ENCODE measurements at regions not wholly inside any gene's neighbourhood (a gene's known extent, or its start where the extent isn't known, plus 50 kb on each side); places are given as distances from the start of the nearest gene placed in this dataset.
"Not testable (repeated sequence)": the region's sequence is repeated elsewhere in the genome, so short reads cannot be mapped to it uniquely, and the experiment has no call there.

DNA sequence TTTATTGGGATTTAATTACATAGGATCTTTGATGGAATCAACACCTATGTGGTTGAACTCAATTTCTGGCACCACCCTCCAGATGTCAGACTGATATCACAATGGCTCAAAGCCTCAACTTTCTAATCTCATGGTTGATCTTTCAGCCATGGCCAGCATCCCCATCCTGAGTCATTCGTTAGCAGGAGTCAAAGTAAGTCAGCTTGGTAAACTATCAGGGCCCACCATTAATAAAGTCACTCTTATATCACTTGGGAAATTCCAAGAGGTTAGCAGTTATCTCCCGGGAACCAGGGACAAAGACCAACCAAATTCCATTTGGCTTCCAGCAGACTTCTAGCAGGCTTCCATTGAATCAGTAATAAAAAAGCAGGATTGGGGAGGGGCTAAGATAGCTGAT lies 50.7 kb upstream of the TNFSF4 start:
- DNase-seq = no peak

DNA sequence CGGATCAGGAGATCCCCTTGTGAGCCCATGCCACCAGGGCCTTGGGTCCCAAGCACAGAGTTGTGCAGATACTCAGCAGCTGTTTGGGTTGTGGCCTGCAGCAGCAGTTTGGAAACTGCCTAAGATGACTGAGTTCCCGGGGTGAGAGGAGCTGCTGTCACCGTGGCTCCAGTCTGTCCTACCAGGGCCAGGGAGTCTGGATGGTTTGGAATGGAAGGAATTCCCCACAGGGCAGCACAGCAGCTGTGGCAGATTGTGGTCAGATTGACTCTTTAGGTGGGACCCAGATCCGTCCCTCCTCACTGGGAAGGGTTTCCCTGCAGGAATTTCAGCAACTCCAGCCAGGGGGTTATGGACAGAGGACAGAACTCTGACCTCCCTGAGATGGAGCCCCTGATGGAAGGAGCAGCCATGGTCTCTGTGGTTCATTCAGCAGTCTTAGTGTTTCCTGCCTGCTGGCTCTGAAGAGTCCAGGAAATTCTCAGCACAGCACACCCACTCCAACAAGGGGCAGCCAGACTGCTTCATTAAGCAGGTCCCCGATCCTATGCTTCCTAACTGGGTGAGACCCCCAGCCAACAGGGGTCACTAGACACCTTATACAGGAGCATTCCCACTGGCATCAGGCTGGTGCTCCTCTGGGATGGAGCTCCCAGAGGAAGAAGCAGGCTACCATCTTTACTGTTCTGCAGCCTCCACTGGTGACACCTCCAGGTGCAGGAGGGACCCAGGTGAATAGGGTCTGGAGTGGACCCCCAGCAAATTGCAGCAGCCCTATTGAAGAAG lies 51.5 kb upstream of the TNFSF4 start:
- no peak for DNase-seq

DNA sequence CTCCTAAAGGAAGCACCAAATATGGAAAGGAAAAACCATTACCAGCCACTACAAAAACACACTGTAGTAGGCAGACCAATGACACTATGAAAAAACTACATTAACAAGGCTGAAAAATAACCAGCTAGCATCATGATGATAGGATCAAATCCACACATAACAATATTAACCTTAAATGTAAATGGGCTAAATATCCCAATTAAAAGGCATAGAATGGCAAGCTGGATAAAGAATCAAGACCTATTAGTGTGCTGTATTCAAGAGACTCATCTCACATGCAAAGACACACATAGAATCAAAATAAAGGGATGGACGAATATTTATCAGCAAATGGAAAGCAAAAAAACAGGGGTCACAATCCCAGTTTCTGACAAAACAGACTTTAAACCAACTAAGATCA lies 53.2 kb upstream of the TNFSF4 start:
- not testable (repeated sequence) for DNase-seq

DNA sequence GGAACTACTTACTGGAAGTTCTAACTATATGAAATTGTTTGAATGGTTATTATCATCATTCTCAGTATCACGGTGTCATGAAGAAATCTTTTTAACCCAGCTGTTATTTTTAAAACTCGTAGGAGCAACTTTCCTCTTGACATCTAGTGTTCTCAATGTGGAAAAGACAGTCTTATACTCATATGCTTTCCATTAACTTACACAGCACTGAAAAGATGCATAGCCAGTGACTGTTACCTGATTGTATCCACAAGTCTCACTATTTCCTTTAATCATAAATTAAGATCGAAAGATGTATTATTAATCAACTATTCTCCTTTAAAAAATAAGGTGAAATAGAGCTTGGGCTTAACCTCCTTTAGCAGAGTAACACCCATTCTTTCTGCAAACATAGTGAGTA lies 59.7 kb upstream of the TNFSF4 start:
- no peak for DNase-seq

DNA sequence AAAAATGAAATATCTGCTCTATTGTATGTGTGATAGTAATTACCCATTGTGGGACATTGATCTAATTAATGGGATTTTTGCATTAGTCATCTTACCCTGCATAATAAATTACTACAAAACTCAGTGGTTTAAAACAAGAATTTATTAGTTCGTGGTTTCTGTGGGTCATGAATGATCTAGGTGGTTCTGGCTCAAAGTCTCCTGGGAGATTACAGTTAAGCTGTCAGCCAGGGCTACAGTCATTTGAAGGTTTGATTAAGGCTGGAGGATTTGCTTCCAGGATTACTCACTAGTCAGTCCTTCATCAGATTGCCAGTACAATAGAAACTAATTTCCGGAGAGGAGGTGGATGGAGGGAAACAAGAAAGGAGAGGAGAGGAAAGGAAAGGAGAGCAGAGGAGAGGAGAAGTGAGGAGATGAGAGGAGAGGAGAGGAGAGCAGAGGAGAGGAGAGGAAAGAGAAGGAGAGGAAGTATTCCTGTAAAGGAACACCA lies 60.4 kb upstream of the TNFSF4 start:
- DNase-seq = no peak

DNA sequence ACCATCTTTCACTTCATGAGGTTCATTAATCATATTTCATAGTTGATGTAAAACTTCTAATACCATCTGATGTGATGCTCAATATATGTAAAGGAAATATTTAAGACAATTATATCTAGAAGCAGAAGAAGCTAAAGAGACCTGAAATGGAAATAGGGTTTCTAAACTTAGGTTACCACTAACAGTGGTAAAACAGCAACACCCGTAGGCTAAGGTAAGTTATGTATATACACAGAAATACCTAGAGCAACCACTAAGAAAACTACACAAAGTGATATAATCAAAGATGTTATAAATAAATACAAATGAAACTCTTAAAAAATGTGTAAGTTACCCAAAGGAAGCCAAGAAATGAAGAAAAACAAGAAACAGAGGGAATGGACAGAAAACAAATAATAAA lies 61.1 kb upstream of the TNFSF4 start:
- no peak for DNase-seq

DNA sequence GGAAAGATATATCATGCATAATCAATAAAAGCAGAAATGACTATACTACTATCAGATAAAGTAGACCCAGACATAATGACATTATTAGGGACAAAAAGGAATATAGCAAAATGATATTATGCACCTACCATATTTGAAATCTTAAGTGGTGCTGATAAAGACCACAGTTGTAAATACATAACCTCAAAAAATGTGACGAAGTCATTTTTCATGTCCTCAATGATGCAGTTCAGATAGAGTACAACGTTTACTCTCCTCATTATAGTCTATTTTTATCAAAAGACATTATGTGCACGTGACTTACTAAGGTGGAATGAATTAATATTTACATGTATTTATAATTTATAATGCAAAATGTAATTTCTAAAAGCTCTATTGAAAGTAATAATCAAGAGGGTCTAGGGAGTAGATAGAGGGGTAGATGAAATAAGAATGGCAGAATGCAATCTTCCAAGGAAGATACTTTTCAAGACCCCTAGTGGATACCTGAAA lies 61.7 kb upstream of the TNFSF4 start:
- no peak for DNase-seq

DNA sequence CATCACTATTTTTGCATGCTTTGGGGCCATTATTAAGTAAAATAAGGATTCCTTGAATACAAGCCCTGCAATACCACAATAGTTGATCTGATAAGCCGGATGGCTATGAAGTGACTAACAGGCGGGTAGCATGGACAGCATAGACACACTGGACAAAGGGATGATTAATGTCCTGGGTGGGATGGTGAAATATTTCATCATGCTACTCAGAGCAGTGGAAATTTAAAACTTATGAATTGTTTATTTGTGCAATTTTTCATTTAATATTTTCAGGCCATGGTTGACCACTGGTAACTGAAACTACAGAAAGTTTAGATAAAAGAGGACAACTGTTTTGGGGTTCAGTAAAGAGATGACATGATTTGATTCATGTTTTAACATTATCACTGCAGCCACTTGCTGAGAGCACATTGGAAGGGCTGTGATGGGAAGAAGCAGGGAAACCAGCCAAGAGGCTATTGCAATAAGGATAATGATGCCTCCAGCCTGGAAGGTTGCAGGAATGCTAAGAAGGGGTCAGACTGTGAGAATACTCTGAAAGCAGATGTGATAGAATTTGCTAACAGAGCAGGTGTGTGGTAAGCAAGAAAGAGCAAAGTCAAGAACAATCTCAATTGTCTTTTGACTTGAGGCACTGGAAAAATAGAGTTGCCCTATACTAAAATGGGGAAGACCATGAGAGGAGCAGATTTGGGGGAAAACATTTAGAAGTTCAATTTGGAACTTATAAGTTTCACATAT lies 62.5 kb upstream of the TNFSF4 start:
- DNase-seq = no peak

DNA sequence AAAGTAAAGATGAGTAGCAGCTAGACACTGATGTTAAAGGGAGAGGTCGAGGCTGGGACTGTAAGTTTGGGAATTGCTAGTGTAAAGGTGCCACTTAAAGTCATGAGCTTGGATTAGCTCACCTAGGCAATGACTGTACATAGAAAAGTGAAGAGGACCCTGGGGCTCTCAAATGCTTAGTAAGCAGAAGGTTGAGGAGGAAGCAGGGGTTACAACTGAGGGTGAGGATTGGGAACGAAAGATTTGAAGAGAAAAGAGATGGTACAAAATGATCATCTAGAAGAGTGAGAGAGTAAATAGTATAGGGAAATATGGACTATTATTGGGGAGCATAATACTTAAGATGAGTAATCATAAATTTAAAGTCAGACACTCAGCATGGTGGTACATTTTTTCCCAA lies 63.1 kb upstream of the TNFSF4 start:
- DNase-seq = no peak

DNA sequence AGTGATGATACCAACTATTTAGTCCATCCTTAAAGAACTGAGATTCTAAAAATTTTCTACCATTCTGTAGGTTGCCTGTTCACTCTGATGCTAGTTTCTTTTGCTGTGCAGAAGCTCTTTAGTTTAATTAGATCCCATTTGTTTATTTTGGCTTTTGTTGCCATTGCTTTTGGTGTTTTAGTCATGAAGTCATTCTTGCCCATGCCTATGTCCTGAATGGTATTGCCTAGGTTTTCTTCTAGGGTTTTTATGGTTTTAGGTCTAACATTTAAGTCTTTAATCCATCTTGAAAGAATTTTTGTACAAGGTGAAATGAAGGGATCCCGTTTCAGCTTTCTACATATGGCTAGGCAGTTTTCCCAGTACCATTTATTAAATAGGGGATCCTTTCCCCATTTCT lies 63.9 kb upstream of the TNFSF4 start:
- DNase-seq = not testable (repeated sequence)

DNA sequence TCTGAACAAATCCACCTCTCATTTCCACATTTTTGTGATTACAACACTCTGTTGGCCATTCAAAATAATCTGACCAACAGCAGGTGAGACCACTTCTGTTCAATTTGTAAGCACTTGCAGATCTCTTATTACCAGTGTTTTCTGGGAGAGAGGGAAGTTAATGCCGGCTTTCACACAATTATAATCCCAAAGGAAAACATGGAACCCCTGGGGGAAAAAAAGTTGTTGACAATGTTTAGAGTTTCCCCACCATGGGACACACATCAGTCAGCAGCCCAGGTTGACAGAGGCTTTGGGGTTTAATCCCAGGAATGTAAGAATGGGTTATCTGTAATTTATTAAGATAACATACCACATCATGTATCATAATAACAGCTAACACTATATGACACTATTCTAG lies 68.4 kb upstream of the TNFSF4 start:
- DNase-seq = no peak

DNA sequence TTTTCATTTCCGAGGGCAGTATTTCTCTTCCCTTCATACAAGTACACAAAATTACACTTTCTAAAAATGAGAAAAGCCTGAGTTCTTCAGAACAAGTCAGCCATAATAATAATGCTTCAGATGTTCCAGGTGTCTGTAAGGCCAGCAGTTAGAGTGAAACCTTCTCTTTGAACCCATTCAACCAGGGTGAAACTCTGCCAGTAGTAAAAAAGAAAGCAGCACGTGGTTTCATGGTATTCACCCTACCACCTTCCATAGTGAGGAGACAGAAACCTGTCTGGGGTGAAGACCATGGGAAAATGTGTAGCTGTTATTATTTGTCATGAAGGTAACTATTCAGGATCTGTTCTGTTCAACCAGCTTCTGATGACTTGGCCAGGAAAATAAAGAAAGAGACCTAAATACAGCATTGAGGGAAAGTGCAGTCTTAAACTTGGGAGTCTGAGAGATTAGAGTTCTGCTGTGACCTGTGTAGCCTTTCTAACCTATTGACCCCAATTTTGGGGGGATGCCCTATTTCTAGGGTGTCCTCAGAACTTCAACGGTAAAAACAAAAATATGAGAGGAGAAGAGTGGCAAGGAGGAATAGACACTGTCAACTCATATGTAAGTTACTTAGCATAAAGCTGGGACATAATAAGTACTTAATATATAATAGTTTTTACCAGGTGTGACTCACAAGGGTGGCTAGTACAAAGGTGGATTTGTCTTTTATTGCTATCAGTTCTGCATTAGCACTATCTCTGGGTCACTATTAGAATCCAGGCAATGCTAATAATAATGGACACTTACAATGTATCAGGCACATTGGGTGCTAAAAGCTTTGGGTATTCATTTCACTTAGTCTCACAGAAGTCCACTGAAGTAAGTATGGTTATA lies 70.0 kb upstream of the TNFSF4 start:
- DNase-seq = no peak

DNA sequence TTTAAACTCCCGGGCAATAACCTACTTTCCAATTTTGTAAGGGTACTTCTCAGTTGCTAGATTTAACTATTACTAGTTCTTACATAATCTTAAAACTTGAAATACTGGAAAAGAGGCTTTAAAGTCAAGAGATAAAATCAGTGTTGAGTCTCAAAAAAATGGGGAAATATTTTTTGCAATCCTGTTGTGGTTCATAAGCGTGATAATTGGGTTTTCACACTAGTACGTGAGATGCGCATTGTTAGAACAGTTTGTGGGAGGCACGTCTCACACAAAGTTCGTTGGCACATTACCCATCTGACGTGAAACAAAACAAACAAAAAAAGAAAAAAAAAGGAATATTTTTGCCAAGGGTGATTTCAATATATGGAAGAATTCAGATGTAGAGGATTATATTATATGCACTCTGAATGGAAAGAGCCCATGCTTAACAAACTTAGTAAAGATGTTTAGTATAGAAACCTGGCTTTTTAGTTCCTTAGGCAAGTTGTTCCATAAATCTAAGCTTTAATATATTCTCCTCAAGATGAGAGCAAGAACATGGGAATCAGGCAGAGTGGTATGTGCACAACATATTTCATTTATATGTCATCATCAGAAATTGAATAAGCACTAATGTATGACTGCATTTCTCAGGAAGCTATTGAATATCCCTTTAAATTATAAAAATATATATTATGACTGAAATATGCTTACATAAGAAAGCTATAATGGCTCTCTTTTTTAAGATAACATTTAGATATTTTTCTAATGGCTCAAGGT lies 73.9 kb upstream of the TNFSF4 start:
- no peak for DNase-seq

DNA sequence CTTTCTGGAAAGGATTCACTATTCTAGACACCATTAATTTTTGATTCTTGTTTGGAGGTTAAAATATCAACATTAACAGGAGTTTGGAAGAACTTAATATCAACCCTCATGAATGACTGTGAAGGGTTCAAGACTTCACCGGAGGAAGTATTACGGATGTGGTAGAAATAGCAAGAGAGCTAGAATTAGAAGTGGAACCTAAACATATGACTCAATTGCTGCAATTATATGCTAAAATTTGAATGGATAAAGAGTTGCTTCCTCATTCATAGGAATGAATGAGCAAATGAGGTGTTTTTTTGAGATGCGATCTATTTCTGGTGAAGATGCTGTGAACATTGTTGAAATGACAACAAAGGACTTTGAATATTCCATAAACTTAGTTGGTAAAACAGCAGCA lies 77.9 kb upstream of the TNFSF4 start:
- DNase-seq = no peak

DNA sequence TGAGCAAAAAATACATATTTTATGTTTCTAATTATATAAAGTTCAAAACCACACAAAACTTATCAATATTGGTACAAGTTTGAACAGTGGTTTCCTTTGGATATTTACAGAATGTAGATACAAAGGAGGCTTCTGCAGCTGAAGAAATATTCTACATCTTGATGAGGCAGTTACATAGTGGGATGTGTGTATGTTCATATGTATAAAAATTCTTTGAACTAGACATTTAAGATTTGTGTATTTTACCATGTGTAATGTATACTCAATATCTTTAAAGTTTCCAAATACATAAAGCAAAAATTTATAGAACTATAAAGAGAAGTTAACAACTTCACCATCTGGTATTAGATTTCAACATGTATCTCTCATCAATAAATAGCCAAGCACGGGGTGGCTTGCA lies 80.7 kb upstream of the TNFSF4 start:
- no peak for DNase-seq

DNA sequence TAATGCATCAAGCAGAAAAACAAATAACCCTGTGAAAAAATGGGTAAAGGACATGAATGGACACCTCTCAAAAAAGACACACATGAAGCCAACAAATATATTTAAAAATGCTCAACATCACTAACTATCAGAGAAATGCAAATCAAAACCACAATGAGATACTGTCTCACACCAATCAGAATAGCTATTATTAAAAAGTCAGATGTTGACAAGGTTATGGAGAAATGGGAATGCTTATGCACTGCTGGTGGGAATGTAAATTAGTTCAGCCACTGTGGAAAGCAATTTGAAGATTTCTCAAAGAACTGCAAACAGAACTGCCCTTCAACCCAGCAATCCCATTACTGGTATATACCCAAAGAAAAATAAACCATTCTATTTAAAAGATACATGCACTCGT lies 86.6 kb upstream of the TNFSF4 start:
- no peak for DNase-seq

DNA sequence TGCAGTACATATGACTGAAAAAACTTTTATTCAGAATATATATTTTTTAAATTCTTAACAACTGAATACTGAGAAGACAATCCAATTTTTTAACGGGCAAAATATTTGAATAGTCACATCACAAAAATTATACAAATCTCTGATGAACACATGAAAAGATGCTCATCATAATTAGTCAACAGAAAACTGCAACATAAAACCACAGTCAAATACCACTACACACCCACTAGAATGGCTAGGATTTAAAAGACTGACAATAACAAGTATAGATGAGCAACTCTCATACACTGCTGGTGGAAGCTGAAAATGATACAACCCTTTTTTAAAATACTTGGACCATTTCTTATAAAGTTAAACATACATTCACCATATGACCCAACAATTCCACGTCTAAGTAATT lies 87.7 kb upstream of the TNFSF4 start:
- DNase-seq = no peak

DNA sequence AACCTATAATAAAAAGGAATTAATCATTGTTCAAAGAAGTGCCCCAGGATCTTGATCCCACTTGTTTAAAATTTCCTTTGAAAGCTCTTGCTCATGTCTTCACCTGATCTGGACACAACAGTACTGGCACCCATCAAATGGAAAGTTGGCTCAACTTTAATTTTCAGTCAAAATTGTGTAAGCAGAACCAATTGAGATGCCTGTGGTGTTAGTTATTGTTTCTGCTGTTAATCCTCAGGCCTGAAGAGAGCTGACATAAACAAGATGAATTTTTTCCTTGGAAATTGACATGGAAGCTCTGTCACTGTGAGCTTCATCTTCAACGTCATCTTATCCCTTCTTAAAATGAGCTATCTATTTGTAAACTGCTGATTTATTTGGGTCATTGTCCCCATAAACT lies 88.3 kb upstream of the TNFSF4 start:
- no peak for DNase-seq

DNA sequence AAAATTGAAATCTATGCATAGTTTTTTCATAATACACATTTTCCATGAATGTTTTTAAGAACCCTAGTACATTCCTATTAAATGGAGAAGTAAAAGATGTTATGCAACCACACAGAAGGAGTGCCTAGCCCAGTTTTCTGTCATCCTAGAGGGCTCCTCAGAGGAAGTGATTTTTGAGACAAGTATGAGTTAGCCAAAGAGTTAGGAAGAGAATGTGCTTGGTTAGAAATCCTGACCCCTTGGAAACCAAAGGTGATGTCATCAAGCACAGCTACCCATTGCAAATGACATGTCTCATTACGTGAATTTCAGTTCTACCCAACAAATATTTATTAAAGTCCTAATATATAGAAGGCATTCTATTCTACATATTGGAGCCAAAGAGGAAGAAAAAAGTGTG lies 88.9 kb upstream of the TNFSF4 start:
- no peak for DNase-seq

DNA sequence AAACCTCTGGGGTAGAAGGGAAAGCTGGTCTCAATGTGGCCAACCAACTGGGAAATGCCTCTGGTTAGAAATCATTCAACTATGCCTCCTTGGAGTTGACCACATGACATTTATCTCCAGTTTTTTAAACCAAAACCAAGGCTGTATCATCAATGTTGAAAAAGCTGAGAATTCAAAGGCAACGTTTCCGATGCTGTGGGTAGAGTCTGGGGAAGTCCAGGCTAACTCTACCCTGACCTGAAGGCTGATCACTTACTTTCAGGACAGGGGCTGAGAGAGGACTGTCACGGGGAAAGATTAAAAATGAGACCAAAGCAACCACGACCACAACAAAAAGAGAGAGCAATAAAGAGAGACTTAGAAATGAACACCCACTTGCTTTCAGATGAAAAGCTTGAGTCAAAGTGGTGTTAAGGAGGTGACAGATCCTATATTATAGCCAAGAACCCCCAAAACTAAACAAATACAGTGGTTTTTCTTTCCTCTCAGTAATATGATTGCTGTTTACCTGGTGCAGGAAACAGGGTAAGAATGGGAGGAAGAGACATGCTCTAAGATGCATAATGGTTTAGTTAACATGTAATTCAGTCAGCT lies 90.8 kb upstream of the TNFSF4 start:
- no peak for DNase-seq

DNA sequence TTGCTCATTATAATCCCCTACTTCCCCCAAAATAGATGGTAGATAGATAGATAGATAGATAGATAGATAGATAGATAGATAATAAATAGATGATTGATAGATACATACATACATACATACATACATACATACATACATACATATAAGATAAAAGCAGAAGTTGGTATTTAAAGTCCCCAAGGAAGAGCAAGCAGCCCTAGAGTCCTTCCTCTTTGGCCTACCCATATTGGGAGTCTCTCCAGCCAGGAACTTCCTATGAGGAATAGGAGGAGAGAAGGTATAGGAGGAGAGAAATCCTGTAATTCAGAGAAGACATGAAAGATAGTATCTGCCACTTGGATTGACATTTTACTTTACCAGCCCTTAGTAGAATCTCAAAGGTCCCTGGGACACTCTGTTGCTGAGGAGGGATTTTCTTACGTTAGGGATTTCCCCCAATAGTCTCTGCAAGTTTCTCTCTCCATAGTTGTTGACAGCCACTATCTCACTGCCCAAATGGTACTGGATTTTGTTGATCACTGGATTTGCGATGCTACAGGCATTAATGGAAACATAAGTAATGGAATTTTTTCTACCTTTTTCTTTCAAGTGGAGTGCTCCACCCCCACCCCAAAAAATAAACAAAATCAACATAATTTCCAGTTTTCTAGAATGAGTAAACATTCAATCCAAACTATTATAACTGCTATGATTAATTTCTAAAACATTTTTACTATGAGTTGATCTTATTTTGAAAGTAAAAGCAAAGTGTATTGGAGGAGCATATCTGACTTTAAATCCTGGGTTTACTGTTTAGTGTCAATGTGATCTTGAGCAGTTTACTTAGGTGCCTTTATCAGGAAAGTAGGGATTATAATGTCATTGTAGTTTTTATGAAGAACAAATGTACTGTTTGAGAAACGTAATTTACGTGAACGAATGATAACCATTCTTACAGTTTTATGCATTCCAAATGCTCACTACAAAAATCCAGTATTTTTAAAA lies 93.2 kb upstream of the TNFSF4 start:
- no peak for DNase-seq

Measured in activated gamma-delta T cell treated with Interleukin-2 at 50 U/mL for 16 hours (primary cell).